GM23248 (cell line): ENCODE measurements at regions not wholly inside any gene's neighbourhood (a gene's known extent, or its start where the extent isn't known, plus 50 kb on each side); places are given as distances from the start of the nearest gene placed in this dataset.

Source experiments
- EZH2 ChIP-seq: fragments of 200-600 bp; sonication (generic); IDR thresholded peaks from 2 replicates; pipeline ENCODE4 v1.6.1; 2018; ENCODE audit warnings: antibody characterized with exemption, mild to moderate bottlenecking; ENCODE audit not compliant: insufficient read depth, poor library complexity, severe bottlenecking
- EZH2phosphoT487 ChIP-seq: fragments of 200-600 bp; sonication (generic); IDR thresholded peaks from 2 replicates; pipeline ENCODE4 v1.6.1; 2018; ENCODE audit warnings: antibody characterized with exemption, moderate library complexity, mild to moderate bottlenecking, low read depth; ENCODE audit not compliant: insufficient read depth

- TF ChIP-seq EZH2phosphoT487 (no peak), EZH2 (no peak)
These were observed 130.1 kb upstream of the SYN3 start for GRCh38 chr22:33188326-33188725.
